ENCODE measurements at regions not wholly inside any gene's neighbourhood (a gene's known extent, or its start where the extent isn't known, plus 50 kb on each side); places are given as distances from the start of the nearest gene placed in this dataset.

GRCh38 chr12:92991134-92991533 is 62.0 kb upstream of the EEA1 start:
- no peak overlapping the region for H3K4me3 ChIP-seq
- no peaks in the 10 kb centered on the region for H3K27me3 ChIP-seq
- no peak for DNase-seq
- WGBS, 3 donors: 85 to 96% (median 86%) methylated on average over 3 of the region's 3 CpGs
- H3K27ac ChIP-seq: no peak overlapping the region
- no peaks in the 10 kb centered on the region for H3K9me3 ChIP-seq
- no peaks in the 10 kb centered on the region for H3K36me3 ChIP-seq
- TF ChIP-seq CTCF (IDR thresholded peaks at IDR 0.05) (no peak), EP300 (IDR thresholded peaks at IDR 0.05) (no peak), POLR2A (IDR thresholded peaks at IDR 0.05) (no peak)
- intact Hi-C loops (cut with DNase I): loop anchor here in 1 of 4 donors (5.0 kb wide), 1 partner anchor 576 kb away; no protein-coding TSS in a partner anchor
- peaks cover 11% of the 10 kb centered on the region for H3K4me1 ChIP-seq (ENCODE audit: insufficient read depth)

DNA sequence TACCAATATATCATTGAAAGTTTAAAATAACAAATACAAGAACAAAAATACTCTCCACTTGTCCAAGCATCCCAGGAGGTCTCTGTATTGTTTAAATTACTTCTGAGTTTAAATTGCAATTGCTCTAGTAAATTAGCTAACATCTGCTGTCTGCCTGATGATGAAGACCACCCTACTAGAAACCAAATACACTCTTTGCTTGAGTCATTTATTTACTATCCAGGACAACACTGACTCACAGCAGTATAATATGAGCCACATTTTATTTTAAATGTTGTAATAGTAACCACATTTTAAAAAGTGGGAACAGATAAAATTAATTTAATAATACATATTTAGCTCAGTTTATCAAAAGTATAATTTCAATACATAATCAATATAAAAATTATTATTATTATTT is 62.9 kb upstream of the EEA1 start:
- Histone ChIP-seq H3K36me3 (no peaks in the 10 kb centered on the region), H3K4me3 (no peak overlapping the region), H3K27me3 (no peaks in the 10 kb centered on the region), H3K4me1 (ENCODE audit: insufficient read depth) (peaks cover 12% of the 10 kb centered on the region), H3K27ac (no peak overlapping the region), H3K9me3 (no peaks in the 10 kb centered on the region)
- TF ChIP-seq CTCF (IDR thresholded peaks at IDR 0.05) (no peak), POLR2A (IDR thresholded peaks at IDR 0.05) (no peak)
- intact Hi-C loops (cut with DNase I): loop anchor here in 1 of 4 donors (5.0 kb wide), 1 partner anchor 575 kb away; no protein-coding TSS in a partner anchor
- no peak for DNase-seq

GRCh38 chr12:92993259-92993658 is 64.2 kb upstream of the EEA1 start:
- Histone ChIP-seq H3K27ac (no peak overlapping the region), H3K36me3 (no peaks in the 10 kb centered on the region), H3K9me3 (no peaks in the 10 kb centered on the region), H3K4me1 (ENCODE audit: insufficient read depth) (peaks cover 8% of the 10 kb centered on the region), H3K27me3 (no peaks in the 10 kb centered on the region), H3K4me3 (no peak overlapping the region)
- DNase-seq: no peak
- WGBS, 3 donors: 94 to 98% (median 98%) methylated on average over 1 of the region's 1 CpG
- intact Hi-C loops (cut with DNase I): loop anchor here in 1 of 4 donors (5.0 kb wide), 1 partner anchor 574 kb away; no protein-coding TSS in a partner anchor
- no peak for TF ChIP-seq CTCF (IDR thresholded peaks at IDR 0.05)
- TF ChIP-seq POLR2A (IDR thresholded peaks at IDR 0.05): no peak
- TF ChIP-seq EP300 (IDR thresholded peaks at IDR 0.05): no peak

- intact Hi-C loops (cut with DNase I): no loop called here
Observed at GRCh38 chr12:92995258-92995903, 66.3 kb upstream of the EEA1 start.

More at GRCh38 chr12:92995258-92995903, 66.3 kb upstream of the EEA1 start:
- Histone ChIP-seq H3K27ac (no peak overlapping the region), H3K9me3 (no peaks in the 10 kb centered on the region), H3K36me3 (no peaks in the 10 kb centered on the region), H3K4me3 (no peak overlapping the region), H3K27me3 (no peaks in the 10 kb centered on the region), H3K4me1 (ENCODE audit: insufficient read depth) (peaks cover 8% of the 10 kb centered on the region)
- 56 to 57% (median 56%) methylated on average over 7 of the region's 7 CpGs for WGBS, 3 donors
- TF ChIP-seq EP300 (IDR thresholded peaks at IDR 0.05) (no peak), POLR2A (IDR thresholded peaks at IDR 0.05) (no peak), CTCF (IDR thresholded peaks at IDR 0.05) (no peak)
- no peak for DNase-seq

Measured in ovary (tissue), 7 donors.